OCI-LY7 (cell line): ENCODE measurements at regions not wholly inside any gene's neighbourhood (a gene's known extent, or its start where the extent isn't known, plus 50 kb on each side); places are given as distances from the start of the nearest gene placed in this dataset.

Experiments
- BruUV-seq: library from RNA; stranded (reverse); fragments of 400-500 nt; replicated peaks from 2 replicates; lab custom pipeline; 2021; lab: Mats Ljungman, UMichigan
- CTCF ChIA-PET: fragments of 300-600 bp; sonication (Branson Sonifier 250); formaldehyde crosslinking; loops from one replicate; lab custom pipeline; 2022; ENCODE audit warnings: antibody characterized with exemption; ENCODE audit not compliant: unreplicated experiment; lab: Charles Lee
- POLR2A ChIA-PET: fragments of 300-600 bp; sonication (Branson Sonifier 250); formaldehyde crosslinking; loops from one replicate; lab custom pipeline; 2022; ENCODE audit warnings: antibody characterized with exemption; lab: Charles Lee
- DNase-seq: peaks from one replicate; pipeline ENCODE4 v3.0.0-alpha.2; 2015; ENCODE audit warnings: low spot score
- H2AFZ ChIP-seq: fragments of 200-600 bp; sonication (generic), shearing (Covaris generic); 2 replicates; pipeline ENCODE4 v1.6.1; 2014; ENCODE audit warnings: mild to moderate bottlenecking, antibody characterized with exemption, low read length, moderate library complexity
- H3K27ac ChIP-seq: fragments of 200-600 bp; sonication (generic); 2 replicates; pipeline ENCODE4 v1.5.1; 2014; ENCODE audit warnings: mixed run types, low read depth, mild to moderate bottlenecking, moderate library complexity, low read length, inconsistent platforms; ENCODE audit not compliant: poor library complexity, severe bottlenecking
- H3K36me3 ChIP-seq: fragments of 200-600 bp; sonication (generic); 2 replicates; pipeline ENCODE4 v1.6.1; 2014; ENCODE audit warnings: mild to moderate bottlenecking, antibody characterized with exemption, low read length, moderate library complexity, mixed read lengths; ENCODE audit not compliant: insufficient read depth
- H3K4me1 ChIP-seq: fragments of 200-600 bp; sonication (generic); 2 replicates; pipeline ENCODE4 v1.5.1; 2014; ENCODE audit warnings: mild to moderate bottlenecking, low read length; ENCODE audit not compliant: insufficient read depth, poor library complexity, severe bottlenecking
- H3K4me2 ChIP-seq: fragments of 200-600 bp; sonication (generic); 2 replicates; pipeline ENCODE4 v1.6.1; 2014; ENCODE audit warnings: mild to moderate bottlenecking, low read length
- H3K4me3 ChIP-seq: fragments of 200-600 bp; sonication (generic); 2 replicates; pipeline ENCODE4 v1.5.1; 2014; ENCODE audit warnings: mild to moderate bottlenecking, low read depth, low read length; ENCODE audit not compliant: poor library complexity, severe bottlenecking
- H3K79me2 ChIP-seq: fragments of 200-600 bp; sonication (generic); 2 replicates; pipeline ENCODE4 v1.6.1; 2016; ENCODE audit warnings: low read depth, mild to moderate bottlenecking, low read length, moderate library complexity, mixed read lengths; ENCODE audit not compliant: insufficient read depth
- H3K9me2 ChIP-seq: fragments of 200-600 bp; sonication (generic); 2 replicates; pipeline ENCODE4 v1.6.1; 2016; ENCODE audit warnings: mild to moderate bottlenecking, low read length, mixed read lengths; ENCODE audit not compliant: insufficient read depth
- H3K9me3 ChIP-seq: fragments of 200-600 bp; sonication (generic); 2 replicates; pipeline ENCODE4 v1.6.1; 2014; ENCODE audit warnings: mild to moderate bottlenecking, mixed run types, low read length, mixed read lengths
- H4K20me1 ChIP-seq: fragments of 200-600 bp; sonication (generic); 2 replicates; pipeline ENCODE4 v1.6.1; 2014; ENCODE audit warnings: mild to moderate bottlenecking, antibody characterized with exemption, low read length, moderate library complexity, mixed read lengths; ENCODE audit not compliant: insufficient read depth
- EZH2phosphoT487 ChIP-seq: fragments of 200-600 bp; sonication (generic); IDR thresholded peaks from 2 replicates; pipeline ENCODE4 v1.6.1; 2018; ENCODE audit warnings: low read depth, borderline replicate concordance, mild to moderate bottlenecking, mixed run types, antibody characterized with exemption, low read length, moderate library complexity, mixed read lengths
- intact Hi-C: fragments of 100-400 bp; cut with micrococcal nuclease; formaldehyde crosslinking; loops from one replicate; pipeline ENCODE4 v1.10.0; 2022; ENCODE audit not compliant: unreplicated experiment
- TF ChIP-seq, protein P1 (sequence below): fragments of 200-600 bp; sonication (generic); conservative IDR thresholded peaks from 2 replicates; pipeline ENCODE4 v1.5.1; 2014; ENCODE audit warnings: mild to moderate bottlenecking, antibody characterized with exemption, low read length, moderate library complexity, mixed read lengths

GRCh38 chr2:19545507-19545906 lies 187.1 kb upstream of the OSR1 start:
- no TSS peak for BruUV-seq
- no peaks in the 10 kb centered on the region for H3K4me1 ChIP-seq
- no peak overlapping the region for H3K4me3 ChIP-seq
- no peaks in the 10 kb centered on the region for H3K79me2 ChIP-seq
- TF ChIP-seq, protein P1, sequence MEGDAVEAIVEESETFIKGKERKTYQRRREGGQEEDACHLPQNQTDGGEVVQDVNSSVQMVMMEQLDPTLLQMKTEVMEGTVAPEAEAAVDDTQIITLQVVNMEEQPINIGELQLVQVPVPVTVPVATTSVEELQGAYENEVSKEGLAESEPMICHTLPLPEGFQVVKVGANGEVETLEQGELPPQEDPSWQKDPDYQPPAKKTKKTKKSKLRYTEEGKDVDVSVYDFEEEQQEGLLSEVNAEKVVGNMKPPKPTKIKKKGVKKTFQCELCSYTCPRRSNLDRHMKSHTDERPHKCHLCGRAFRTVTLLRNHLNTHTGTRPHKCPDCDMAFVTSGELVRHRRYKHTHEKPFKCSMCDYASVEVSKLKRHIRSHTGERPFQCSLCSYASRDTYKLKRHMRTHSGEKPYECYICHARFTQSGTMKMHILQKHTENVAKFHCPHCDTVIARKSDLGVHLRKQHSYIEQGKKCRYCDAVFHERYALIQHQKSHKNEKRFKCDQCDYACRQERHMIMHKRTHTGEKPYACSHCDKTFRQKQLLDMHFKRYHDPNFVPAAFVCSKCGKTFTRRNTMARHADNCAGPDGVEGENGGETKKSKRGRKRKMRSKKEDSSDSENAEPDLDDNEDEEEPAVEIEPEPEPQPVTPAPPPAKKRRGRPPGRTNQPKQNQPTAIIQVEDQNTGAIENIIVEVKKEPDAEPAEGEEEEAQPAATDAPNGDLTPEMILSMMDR = no peak
- no peak for TF ChIP-seq EZH2phosphoT487
- no peak overlapping the region for H3K4me2 ChIP-seq
- intact Hi-C loops = no loop called here
- ChIA-PET CTCF (no interaction called here), POLR2A (no interaction called here)
- H3K27ac ChIP-seq = no peak overlapping the region
- no peaks in the 10 kb centered on the region for H4K20me1 ChIP-seq
- H2AFZ ChIP-seq = no peak overlapping the region
- no peaks in the 10 kb centered on the region for H3K36me3 ChIP-seq
- H3K9me3 ChIP-seq = no peaks in the 10 kb centered on the region
- DNase-seq = no peak
- H3K9me2 ChIP-seq = no peaks in the 10 kb centered on the region

DNA sequence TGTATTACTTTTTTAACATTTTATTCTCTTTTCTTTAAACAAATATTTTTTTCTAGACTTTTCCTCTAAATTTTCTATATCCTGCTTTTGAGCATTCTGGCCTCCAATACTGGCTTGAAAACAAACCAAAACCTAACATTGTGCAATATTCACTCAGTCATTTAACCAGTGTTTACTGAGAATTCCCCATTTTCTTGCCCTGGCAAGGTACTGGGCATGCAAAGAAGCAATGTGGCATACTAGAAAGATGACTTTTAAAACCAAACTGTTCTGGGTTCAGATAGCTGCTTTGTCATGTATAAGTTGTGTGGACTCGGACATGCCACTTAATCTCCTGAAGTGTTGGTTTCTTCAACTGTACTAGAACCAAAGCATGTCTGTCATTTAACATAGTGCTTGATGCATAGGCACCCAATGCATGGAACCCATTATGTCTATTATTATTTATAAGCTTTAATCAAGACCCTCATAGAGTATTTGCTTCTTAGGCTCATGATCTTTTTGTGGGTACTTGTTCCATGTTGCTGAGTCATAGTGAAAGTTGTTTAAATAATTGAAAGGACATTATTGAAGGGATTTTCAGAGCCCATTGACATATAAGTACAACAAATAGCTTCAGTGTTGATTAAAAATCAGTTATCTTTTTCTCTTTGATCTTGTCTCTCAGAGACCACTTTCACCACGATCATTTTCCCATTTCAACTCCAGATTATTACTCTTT lies 185.4 kb upstream of the OSR1 start:
- no peak for DNase-seq
- intact Hi-C loops = no loop called here
- Histone ChIP-seq H3K27ac (no peak overlapping the region), H3K9me3 (no peaks in the 10 kb centered on the region), H3K79me2 (no peaks in the 10 kb centered on the region), H3K4me1 (no peaks in the 10 kb centered on the region), H3K4me3 (no peak overlapping the region), H2AFZ (no peak overlapping the region), H4K20me1 (no peaks in the 10 kb centered on the region), H3K4me2 (no peak overlapping the region), H3K36me3 (no peaks in the 10 kb centered on the region), H3K9me2 (no peaks in the 10 kb centered on the region)
- CTCF ChIA-PET = no interaction called here
- no TSS peak for BruUV-seq
- POLR2A ChIA-PET = no interaction called here
- TF ChIP-seq, protein P1 = no peak
- TF ChIP-seq EZH2phosphoT487 = no peak
